ENCODE measurements at regions not wholly inside any gene's neighbourhood (a gene's known extent, or its start where the extent isn't known, plus 50 kb on each side); places are given as distances from the start of the nearest gene placed in this dataset.
A peak's percentile ranks its signal among the peaks of the same experiment; 100 is the strongest.

GRCh38 chr1:164092603-164093353 is 466.2 kb upstream of the PBX1 start:
- H3K4me1 ChIP-seq (replicated peaks), result no peaks in the 10 kb centered on the region
- H3K4me3 ChIP-seq, result no peak overlapping the region
- H3K27me3 ChIP-seq (replicated peaks; ENCODE audit: insufficient read depth), result no peaks in the 10 kb centered on the region
- TF ChIP-seq CTCF (IDR thresholded peaks at IDR 0.05) (peak in 1 of 4 experiments; percentile 30), POLR2AphosphoS5 (IDR thresholded peaks at IDR 0.05) (no peak), POLR2A (IDR thresholded peaks at IDR 0.05) (no peak)
- no peaks in the 10 kb centered on the region for H3K36me3 ChIP-seq
- H3K27ac ChIP-seq, result no peak overlapping the region
- H3K9me3 ChIP-seq, result no peaks in the 10 kb centered on the region
- 94% methylated on average over 4 of the region's 4 CpGs for WGBS
- intact Hi-C loops (cut with DNase I), result no loop called here
- no peak for DNase-seq (ENCODE audit: low spot score)

DNA sequence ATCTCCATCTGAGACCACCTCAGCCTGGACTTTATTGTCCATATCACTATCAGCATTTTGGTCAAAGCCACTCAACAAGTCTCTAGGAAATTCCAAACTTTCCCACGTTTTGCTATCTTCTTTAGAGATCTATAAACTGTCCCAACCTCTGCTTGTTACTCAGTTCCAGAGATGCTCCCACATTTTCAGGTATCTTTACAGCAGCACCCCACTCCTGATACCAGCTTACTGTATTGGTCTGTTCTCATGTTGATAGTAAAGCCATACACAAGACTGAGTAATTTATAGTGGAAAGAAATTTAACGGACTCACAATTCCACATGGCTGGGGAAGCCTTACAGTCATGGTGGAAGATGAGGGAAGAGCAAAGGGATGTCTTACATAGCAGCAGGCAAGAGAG is 465.4 kb upstream of the PBX1 start:
- 83% methylated on average over 2 of the region's 2 CpGs for WGBS
- no peak for TF ChIP-seq POLR2A (IDR thresholded peaks at IDR 0.05)
- TF ChIP-seq POLR2AphosphoS5 (IDR thresholded peaks at IDR 0.05), result no peak
- no peak for TF ChIP-seq CTCF (IDR thresholded peaks at IDR 0.05)
- Histone ChIP-seq H3K9me3 (no peaks in the 10 kb centered on the region), H3K27ac (no peak overlapping the region), H3K36me3 (no peaks in the 10 kb centered on the region), H3K4me1 (replicated peaks) (no peaks in the 10 kb centered on the region), H3K27me3 (replicated peaks; ENCODE audit: insufficient read depth) (no peaks in the 10 kb centered on the region), H3K4me3 (no peak overlapping the region)
- intact Hi-C loops (cut with DNase I), result no loop called here
- DNase-seq (ENCODE audit: low spot score), result no peak

GRCh38 chr1:164101802-164102201 is 457.2 kb upstream of the PBX1 start:
- Histone ChIP-seq H3K27me3 (replicated peaks; ENCODE audit: insufficient read depth) (no peaks in the 10 kb centered on the region), H3K9me3 (no peaks in the 10 kb centered on the region), H3K27ac (no peak overlapping the region), H3K36me3 (no peaks in the 10 kb centered on the region), H3K4me1 (replicated peaks) (no peaks in the 10 kb centered on the region), H3K4me3 (no peak overlapping the region)
- WGBS, result 97% methylated on average over 2 of the region's 2 CpGs
- DNase-seq (ENCODE audit: low spot score), result no peak
- intact Hi-C loops (cut with DNase I), result no loop called here
- TF ChIP-seq POLR2A (IDR thresholded peaks at IDR 0.05) (no peak), POLR2AphosphoS5 (IDR thresholded peaks at IDR 0.05) (no peak), CTCF (IDR thresholded peaks at IDR 0.05) (no peak)

DNA sequence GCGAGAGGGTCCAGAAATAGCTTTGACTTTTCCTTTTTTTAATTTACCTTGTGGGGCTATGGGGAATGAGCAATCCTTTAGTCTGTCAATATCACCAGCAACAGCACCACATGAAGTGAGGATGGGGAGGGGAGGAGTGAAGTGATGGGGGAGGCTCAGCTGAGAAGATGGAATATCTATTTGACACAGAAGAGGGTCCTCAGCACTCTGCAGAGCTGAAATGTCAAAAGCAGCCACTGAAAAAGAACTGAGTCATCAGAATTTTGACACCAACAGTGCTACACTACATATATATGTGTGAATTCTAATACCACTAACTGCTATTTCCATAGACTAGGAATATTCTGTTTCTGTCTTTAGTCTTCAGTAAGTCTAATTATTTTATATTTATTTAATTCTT is 427.0 kb upstream of the PBX1 start:
- Histone ChIP-seq H3K9me3 (no peaks in the 10 kb centered on the region), H3K4me3 (no peak overlapping the region), H3K4me1 (replicated peaks) (no peaks in the 10 kb centered on the region), H3K27me3 (replicated peaks; ENCODE audit: insufficient read depth) (no peaks in the 10 kb centered on the region), H3K27ac (no peak overlapping the region), H3K36me3 (no peaks in the 10 kb centered on the region)
- WGBS, result 76% methylated on average over 1 of the region's 1 CpG
- DNase-seq (ENCODE audit: low spot score), result no peak
- intact Hi-C loops (cut with DNase I), result no loop called here
- TF ChIP-seq POLR2AphosphoS5 (IDR thresholded peaks at IDR 0.05), result no peak
- no peak for TF ChIP-seq CTCF (IDR thresholded peaks at IDR 0.05)
- TF ChIP-seq POLR2A (IDR thresholded peaks at IDR 0.05), result no peak

GRCh38 chr1:164137273-164137925 is 421.6 kb upstream of the PBX1 start:
- Histone ChIP-seq H3K4me3 (no peak overlapping the region), H3K4me1 (replicated peaks) (no peaks in the 10 kb centered on the region), H3K27me3 (replicated peaks; ENCODE audit: insufficient read depth) (no peaks in the 10 kb centered on the region), H3K9me3 (no peaks in the 10 kb centered on the region), H3K36me3 (no peaks in the 10 kb centered on the region), H3K27ac (no peak overlapping the region)
- TF ChIP-seq CTCF (IDR thresholded peaks at IDR 0.05) (no peak), POLR2AphosphoS5 (IDR thresholded peaks at IDR 0.05) (no peak), POLR2A (IDR thresholded peaks at IDR 0.05) (no peak)
- no peak for DNase-seq (ENCODE audit: low spot score)
- WGBS, result 89% methylated on average over 3 of the region's 3 CpGs
- intact Hi-C loops (cut with DNase I), result no loop called here

All from prostate gland (tissue), 2 donors.